ENCODE measurements at regions not wholly inside any gene's neighbourhood (a gene's known extent, or its start where the extent isn't known, plus 50 kb on each side); places are given as distances from the start of the nearest gene placed in this dataset.
A peak's percentile ranks its signal among the peaks of the same experiment; 100 is the strongest.
"Not testable (repeated sequence)": the region's sequence is repeated elsewhere in the genome, so short reads cannot be mapped to it uniquely, and the experiment has no call there.

DNA sequence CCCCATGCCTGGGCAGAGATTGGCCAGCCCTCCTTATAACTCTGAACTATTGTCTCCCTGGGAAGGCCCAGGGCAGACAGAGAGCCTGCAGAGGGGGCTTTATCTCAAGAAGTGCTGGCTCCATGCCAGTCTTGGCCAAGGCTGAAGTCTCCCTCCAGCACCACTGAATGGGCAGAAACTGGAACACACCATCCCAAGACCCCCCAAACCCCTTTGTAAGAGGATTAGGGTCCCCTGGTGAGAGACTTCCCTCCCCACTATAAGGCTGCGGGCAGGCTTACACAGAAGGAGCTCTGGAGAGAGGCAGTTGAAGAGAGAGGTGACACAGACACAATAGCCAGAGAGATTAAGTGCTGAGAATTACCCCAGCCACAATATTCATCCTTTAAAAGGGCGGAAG, 97.2 kb downstream of the NAV1 start:
- DNase-seq (ENCODE audit: low read depth in 4 of 4, low spot score in 3 of 4), result no peak

DNA sequence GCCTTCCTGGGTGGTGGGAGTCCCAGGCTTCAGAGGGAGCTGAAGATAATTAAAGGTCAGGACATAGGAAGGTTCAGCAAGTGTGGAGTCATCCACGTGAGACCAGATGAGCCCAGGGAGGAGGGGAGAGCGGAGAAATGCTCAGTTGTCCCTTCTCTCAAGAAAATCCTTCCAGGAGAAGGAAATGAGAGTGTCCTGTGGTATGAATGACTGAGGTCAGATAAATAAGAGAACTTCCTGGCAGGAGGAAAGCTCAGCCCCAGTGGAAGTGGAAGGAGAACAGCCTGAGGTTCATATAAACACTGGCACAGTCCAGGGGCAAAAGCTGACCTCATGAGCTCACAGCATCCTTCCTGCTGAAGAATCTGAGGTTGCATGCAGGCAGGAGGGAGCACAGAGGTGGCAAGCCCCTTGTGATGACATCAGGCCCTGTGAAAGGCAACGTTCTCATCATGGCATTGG, 97.6 kb downstream of the NAV1 start:
- DNase-seq (ENCODE audit: low read depth in 4 of 4, low spot score in 3 of 4), result no peak

DNA sequence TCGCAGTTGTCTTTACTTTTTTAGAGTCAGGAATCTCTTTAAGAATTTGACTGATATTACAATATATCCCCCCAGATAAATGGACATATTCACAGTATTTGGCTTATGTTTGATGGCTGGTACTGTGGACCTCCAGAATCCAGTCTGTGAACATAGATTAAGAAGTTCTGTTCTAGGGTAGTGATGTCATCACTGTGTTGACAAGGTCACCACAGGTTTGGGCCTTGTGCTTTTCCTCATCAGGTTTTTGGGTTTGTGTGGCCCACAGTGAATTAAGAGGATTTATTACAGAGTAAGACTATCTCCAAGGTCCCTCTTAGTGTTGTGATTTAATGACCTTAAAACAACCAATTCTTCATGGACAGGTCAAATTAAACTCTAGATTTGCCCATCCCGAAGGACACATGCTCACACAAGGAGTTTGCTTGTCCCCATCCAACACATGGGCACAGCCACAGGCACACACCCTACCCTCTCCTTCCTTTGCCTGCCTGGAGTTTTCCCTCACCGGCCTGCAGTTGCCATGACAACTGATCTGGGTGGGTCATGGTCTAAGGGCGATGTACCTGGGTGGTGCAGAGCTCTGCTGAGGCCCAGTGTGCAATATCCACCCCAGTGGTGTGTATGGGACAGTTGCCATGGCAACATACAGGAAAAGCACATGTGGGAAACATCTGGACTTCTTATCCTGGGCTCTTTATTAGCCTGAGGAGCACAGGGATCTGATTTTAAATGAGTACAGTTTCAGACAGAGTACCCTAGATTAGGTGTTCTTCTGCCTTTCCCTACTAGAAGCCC, 98.6 kb downstream of the NAV1 start:
- no peak for DNase-seq (ENCODE audit: low read depth in 4 of 4, low spot score in 3 of 4)

DNA sequence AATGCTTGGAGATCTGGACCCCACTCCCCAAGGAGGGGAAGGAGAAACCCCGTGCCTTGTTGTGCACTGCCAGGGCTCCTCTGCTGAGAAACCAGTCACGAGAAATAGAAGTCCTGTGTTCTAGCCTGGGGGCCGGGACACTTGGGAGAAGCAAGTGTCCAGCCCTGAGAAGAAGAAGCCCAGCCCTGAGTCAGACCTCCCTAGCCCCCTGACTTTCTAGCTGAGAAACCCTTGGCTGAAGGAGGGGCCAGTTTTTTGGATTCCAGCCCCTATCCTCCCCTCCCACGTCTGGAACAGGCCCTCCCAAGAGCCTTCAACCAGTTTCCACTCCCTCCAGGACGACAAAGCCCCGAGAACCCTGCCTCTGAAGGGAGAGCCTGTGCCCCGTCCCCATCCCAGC, 100.5 kb downstream of the NAV1 start:
- no peak for DNase-seq (ENCODE audit: low read depth in 4 of 4, low spot score in 3 of 4)

DNA sequence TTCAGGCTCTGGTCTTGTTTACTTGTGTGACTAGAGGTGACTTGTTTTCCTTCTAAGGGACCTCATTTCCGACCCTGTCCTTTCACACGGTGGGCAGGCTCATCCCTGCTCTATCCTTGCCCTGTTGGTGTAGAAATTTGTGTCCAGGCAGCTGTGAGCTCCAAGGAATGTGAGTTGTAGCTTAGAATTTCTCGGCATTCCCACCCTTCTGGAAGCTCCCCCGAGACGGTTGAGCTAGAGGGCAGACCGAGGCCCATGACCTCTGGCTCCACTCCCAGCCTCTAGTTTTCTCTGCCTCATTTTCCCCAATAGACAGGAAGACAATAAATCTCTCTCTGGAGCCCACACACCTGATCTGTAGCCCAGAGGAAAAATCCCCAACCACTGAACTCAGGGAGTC, 100.9 kb downstream of the NAV1 start:
- DNase-seq (ENCODE audit: low read depth in 4 of 4, low spot score in 3 of 4), result no peak

DNA sequence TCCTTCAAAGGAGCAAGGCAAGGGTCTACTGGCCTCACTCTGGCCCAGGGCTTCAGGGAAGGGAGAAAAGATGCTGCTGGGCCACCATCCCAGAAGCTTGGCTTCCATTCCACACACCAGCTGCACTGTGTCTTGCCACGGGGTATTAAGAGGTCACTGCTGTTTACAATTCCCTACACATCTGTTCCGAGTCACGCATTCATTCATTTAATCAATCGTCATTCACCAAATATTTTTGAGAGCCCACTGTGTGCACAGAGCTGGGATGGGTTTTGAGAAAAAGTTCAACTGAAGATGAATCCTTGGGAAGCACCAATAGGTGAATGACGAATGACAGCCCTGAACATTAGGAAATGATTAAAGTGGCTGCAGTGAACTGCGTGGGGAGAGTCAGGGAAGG, 101.7 kb downstream of the NAV1 start:
- DNase-seq (ENCODE audit: low read depth in 4 of 4, low spot score in 3 of 4), result no peak

DNA sequence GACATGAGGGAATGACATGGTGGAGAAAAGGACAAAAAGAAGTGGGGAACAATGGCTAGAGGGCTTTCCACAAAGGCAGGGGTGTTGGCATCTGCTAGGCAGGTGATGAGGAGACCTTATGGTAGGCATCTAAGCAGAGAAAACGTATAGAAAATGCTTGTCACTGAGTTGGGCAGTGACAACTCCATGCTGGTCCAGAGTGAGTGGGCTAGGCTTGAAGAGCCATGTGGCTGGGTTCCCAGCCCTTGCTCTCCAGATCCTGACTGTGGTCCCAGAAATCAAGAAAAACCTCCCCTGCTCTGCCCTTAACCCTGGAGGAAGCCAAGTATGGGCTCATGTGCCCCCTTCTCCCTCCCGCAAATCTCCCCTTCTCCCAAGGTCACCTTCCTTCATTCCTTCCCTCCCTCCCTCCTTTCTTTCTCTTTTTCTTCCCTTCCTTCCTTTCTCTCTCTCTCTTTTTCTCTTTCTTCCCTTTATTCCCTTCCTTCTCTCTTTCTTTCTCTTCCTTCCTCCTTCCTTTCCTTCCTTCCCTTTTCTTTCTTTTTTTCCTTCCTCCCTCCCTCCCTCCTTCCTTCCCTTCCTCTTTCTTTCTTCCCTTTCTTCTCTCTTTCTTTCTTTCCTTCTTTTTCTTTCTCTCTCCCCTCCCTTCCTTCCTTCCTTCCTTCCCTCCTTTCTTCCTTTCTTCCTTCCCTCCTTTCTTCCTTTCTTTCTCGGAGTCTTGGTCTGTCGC, 102.8 kb downstream of the NAV1 start:
- DNase-seq (ENCODE audit: low read depth in 4 of 4, low spot score in 3 of 4), result no peak

DNA sequence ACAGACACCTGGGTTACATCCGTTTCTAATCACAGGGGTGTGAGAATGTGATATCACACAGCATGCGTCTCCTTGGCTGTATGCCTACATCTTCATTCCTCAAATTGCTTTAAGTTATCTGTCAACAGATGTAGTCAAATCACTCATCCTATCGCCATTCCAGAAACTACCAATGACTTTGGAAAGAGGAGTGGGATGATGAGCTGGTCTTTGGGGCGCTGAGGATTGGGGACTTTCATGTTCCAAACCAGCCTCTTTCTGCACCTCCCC, 104.8 kb downstream of the NAV1 start:
- no peak for DNase-seq (ENCODE audit: low read depth in 4 of 4, low spot score in 3 of 4)

DNA sequence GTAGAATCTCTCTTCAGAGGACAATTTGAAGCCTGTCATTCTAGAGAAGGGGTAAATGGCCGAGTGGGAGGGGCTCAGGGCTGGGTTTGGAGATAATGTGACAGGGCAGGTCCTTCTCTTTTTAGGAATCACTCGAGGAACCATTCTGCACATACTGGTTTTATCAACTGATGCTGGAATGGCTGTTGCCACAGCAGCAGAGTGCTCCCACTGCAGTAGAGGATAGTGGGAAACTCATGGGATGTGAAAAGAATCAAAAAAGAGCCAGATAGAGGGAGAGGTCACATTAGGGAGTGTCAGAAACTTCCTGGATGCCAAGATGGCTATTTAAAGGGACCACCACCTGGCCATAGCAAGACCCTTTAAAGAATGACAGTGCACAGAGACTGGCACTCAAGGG, 105.3 kb downstream of the NAV1 start:
- DNase-seq (ENCODE audit: low read depth in 4 of 4, low spot score in 3 of 4), result no peak

DNA sequence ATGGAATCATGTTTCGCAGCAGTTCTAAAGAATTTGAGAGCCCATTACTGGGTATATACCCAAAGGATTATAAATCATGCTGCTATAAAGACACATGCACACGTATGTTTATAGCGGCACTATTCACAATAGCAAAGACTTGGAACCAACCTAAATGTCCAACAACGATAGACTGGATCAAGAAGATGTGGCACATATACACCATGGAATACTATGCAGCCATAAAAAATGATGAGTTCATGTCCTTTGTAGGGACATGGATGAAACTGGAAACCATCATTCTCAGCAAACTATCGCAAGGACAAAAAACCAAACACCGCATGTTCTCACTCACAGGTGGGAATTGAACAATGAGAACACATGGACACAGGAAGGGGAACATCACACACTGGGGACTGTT, 106.1 kb downstream of the NAV1 start:
- DNase-seq (ENCODE audit: low read depth in 4 of 4, low spot score in 3 of 4), result not testable (repeated sequence)

DNA sequence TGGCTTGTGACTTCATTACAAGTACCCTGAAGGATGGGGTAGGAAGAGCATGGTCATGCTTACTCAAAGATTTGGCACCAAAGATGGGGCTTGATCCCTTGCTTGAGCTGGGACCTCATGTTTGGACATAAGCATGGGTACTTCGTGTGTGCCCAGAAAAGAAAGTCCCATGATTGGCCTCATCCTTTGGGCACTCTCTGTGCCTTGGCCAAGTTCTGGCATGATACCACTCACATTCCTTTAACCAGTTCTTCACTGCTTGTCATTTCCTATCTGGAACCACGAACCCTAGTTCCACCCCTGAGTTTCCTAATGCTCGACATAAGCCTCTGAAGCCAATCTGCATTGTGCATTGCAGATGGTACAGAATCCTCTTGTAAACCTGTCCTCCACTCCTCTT, 107.0 kb downstream of the NAV1 start:
- DNase-seq (ENCODE audit: low read depth in 4 of 4, low spot score in 3 of 4), result no peak

DNA sequence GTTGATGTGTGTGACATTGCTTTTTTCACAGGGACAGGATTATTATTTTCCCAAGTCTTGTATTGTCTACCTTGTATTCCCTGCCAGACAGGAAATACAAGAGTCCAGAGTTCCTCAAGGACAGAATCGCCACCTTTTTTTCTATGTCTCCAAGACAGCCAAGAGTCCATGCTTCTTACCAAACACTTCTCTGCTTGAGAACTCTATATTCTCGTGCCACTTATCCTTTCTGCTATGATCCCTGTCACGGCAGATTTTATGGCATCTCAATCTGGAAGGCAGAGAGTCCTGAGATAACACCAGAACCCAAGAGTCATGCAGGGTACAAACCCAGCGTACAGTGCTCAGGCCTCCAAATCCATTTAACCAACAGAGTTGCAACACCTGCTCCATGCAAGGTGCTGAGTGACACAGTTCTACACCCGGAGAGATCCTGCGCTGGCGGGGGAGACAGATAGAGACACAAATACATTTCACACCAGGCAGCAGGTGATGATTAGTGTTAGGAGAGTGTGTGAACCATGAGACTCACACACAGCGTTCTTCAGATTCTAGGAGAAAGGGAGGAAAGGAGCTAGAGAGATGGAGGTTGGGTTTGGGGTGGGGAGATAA, 107.6 kb downstream of the NAV1 start:
- DNase-seq (ENCODE audit: low read depth in 4 of 4, low spot score in 3 of 4), result no peak

DNA sequence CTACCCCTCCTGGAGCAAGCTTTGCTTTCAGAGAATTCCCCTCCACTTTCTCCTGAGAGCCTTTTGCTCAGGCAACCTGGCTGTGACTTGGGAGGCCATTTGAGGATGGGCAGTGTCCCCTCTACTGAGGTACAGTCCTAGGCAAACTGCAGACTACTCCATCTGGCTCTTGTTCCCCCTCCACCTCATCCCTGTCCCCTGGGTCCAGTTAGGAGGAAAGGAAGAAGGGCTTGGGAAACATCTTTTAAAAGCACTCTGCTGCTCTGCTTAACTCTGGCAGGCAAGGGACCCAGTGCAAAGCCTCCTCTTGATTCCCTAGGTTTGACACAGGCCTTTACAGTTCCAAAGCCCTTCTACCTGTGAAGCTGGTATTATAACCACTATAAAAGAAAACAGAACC, 108.2 kb downstream of the NAV1 start:
- DNase-seq (ENCODE audit: low read depth in 4 of 4, low spot score in 3 of 4), result no peak

DNA sequence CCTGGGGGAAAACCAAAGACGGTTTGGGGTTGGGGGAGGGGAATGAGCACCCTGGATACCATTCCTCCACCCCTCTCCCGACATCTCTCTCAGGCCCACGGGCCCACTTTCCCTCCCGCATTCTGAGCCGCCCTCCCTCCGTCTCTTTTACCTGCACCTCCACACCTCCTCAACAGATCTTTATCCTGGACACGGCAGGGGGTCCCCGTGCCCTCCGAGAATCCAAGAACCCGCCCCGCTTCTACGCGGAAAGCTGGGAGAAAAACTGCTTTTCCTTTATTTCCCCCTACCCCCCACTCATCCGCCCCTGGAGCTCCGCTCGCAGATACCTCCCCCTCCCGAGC, 108.8 kb downstream of the NAV1 start:
- no peak for DNase-seq (ENCODE audit: low read depth in 4 of 4, low spot score in 3 of 4)

DNA sequence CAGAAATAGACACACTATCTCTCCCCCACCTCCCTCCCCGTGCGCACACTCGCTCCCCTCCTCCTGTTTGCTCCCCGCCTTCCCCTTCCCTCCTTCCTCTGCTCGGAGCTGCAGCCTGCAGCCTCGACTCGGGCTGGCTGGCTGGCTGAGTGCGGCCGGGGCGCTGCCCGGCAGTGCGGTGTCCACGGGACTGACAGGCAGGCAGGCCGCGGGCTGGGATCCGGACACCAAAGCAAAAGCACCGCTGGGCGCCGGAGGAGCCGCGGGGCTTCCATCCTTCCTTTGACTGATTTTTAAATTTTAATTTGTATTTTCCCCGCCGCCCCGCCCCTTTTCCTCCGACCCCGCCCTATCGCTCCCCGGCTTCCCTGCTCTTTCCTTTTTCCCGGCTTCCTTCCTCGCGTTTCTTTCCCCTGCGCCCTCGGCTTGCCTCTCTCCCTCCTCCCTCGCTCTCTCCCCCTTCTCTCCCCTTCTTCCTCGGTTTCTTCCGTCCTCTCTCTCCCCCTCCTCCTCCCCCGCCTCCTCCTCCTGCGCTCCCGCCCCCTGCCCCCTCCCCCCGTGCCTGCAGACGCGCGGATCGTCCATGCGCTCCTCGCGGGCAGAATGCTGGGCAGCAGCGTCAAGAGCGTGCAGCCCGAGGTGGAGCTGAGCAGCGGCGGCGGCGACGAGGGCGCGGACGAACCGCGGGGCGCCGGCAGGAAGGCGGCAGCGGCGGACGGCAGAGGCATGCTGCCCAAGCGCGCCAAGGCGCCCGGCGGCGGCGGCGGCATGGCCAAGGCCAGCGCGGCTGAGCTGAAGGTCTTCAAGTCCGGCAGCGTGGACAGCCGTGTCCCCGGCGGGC, 109.4 kb downstream of the NAV1 start:
- DNase-seq (ENCODE audit: low read depth in 4 of 4, low spot score in 3 of 4), result no peak

DNA sequence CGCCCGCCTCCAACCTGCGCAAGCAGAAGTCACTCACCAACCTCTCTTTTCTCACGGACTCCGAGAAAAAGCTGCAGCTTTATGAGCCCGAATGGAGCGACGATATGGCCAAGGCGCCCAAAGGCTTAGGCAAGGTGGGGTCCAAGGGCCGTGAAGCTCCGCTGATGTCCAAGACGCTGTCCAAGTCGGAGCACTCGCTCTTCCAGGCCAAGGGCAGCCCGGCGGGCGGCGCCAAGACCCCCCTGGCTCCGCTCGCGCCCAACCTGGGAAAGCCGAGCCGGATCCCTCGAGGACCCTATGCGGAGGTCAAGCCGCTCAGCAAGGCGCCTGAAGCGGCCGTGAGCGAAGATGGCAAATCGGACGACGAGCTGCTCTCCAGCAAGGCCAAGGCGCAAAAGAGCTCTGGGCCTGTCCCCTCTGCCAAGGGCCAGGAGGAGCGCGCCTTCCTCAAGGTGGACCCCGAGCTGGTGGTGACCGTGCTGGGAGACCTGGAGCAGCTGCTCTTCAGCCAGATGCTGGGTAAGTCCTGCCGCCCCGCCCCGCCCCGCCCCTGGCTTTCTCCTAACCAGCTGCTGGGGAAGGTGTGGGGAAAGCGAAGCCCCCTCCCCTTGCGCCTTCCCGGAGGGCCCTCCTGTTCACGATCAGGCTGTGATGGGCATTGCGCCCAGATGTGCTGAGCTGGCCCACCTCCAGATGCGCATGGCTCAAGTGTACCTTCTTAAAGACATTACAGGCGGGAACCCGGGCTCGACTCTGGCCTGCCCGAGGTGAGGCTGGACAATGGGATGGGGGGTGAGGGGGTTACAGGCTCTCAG, 110.2 kb downstream of the NAV1 start:
- DNase-seq (ENCODE audit: low read depth in 4 of 4, low spot score in 3 of 4), result no peak

DNA sequence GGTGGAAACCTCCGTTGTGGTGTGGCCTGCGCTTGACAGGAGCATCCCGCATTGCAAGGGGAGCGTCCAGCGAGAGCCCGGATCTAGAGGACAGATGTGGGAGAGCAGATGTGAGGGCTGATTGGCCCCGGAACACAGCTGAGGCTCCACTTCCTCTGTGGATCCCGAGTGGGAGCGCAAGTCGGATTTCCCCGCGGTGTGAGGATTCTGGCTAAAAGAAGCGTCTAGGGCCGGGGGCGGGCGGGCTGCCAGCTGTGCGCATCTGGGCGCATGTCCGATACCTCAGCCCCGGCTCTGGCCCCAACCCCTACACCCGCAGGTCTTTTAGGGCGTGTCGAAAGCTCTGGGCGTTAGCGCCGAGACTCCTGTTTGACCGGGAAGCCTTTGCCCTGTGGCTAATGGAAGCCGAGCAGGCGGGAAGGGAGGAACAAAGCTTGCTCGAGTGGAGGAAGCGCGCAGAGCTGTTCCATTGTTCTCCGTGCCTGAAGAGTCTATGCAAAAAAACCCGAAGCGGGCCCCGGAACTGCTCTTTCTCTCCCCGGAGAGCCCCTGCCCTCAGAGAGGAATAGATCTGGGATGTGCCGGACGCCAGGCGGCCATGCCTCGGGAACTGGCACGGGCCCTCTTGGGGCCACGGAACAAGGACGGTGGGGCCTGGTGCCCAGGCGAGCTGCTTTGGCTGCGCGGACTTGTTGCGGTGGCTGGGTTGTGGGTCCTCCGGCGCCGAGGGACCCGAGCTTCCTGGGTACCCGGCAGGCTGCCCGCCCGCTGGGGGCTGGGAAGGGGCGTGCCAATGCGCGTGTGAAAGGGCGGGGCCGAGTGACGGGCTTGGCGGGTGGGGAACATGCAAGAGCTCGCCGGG, 111.1 kb downstream of the NAV1 start:
- DNase-seq (ENCODE audit: low read depth in 4 of 4, low spot score in 3 of 4), result peak in 2 of 4 donors; percentile 61 to 65

DNA sequence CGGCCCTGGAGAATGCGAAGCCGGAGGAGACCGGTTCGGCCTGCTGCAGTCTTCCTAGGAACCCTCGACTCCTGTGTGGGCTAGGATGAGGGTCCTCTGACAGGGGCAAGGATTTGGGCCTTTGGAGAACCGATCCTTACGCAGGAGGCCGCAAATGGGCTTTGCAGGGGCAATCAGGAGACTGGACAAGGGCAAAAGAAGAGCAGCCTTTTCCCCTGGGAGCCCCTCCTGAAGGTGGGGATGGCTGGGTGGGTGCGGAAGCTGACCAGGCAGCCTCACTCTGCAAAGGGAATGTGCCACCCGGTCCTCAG, 111.7 kb downstream of the NAV1 start:
- DNase-seq (ENCODE audit: low read depth in 4 of 4, low spot score in 3 of 4), result no peak

DNA sequence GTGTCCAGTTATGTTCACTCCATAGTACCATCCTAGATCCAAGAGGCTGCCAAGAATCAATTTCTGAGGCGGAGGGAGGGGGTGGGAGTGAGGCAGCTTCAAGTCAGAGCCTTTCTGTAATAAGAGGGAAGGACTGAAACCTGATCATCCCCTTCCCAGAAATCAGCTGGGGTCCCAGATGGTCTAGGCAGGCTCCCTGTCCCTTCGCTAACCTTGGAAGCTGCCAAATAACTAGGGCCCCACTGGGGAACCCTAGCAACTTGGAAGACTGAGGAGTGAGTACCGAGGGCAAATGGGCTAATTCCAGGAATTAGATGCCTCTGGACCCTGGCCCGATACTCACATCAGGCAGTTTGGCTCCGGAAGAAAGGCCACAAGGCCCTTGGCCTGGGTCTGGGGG, 113.3 kb downstream of the NAV1 start:
- DNase-seq (ENCODE audit: low read depth in 4 of 4, low spot score in 3 of 4), result no peak

DNA sequence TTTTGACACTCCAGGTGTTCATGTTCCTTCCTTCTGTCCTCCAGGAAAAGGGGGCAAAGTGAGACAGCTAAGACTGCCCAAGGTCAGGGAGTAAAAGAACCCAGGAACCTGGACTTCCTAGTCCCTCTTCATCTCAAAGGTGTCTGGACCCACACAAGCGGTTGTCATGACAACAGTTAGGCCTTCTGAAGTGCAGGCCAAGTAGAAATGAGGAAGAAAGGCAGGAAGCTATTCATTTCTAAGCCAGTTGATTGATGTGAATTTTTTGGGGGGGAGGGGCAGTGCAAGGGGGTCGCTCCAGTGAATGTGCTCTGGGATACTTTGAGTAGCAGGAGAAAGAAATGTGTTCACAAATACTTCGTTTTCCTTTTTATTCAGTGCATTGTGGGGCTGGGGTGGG, 114.3 kb downstream of the NAV1 start:
- no peak for DNase-seq (ENCODE audit: low read depth in 4 of 4, low spot score in 3 of 4)

All from right renal pelvis (tissue), 4 donors.